H1 (cell line): ENCODE measurements at regions not wholly inside any gene's neighbourhood (a gene's known extent, or its start where the extent isn't known, plus 50 kb on each side); places are given as distances from the start of the nearest gene placed in this dataset.

ENCODE experiments used
- CTCF ChIA-PET: fragments of 300-600 bp; sonication (Branson Sonifier 250); formaldehyde crosslinking; loops from one replicate; lab custom pipeline; 2021; ENCODE audit not compliant: partially characterized antibody; lab: Charles Lee
- POLR2A ChIA-PET: fragments of 300-600 bp; sonication (Branson Sonifier 250); formaldehyde crosslinking; loops from one replicate; lab custom pipeline; 2021; ENCODE audit warnings: inconsistent platforms; ENCODE audit not compliant: partially characterized antibody; lab: Charles Lee
- DNase-seq, 2 experiments: peaks; one replicate each; pipeline versions ENCODE4 v3.0.0 to v3.0.0-alpha.2; 2010 to 2022; ENCODE audit warnings: low spot score in 2 of 2, low read depth in 1 of 2, mixed read lengths in 1 of 2
- FAIRE-seq: peaks from 2 replicates; lab custom pipeline; 2011; peaks lifted over from hg19 to GRCh38; lab: Jason Lieb, UNC
- H2AFZ ChIP-seq: 2 replicates; pipeline ENCODE4 v1.8.1; 2012; ENCODE audit warnings: low read length, inconsistent platforms
- H2AK5ac ChIP-seq: 2 replicates; pipeline ENCODE4 v1.6.1; 2013; ENCODE audit warnings: low read depth, low read length
- H2BK120ac ChIP-seq: replicated peaks from 2 replicates; pipeline ENCODE3; 2013; ENCODE audit warnings: low read depth, low read length, inconsistent platforms
- H2BK12ac ChIP-seq: 2 replicates; pipeline ENCODE4 v1.6.1; 2013; ENCODE audit warnings: low read depth, low read length
- H2BK15ac ChIP-seq: 2 replicates; pipeline ENCODE4 v1.6.1; 2013; ENCODE audit warnings: low read length
- H2BK20ac ChIP-seq: 2 replicates; pipeline ENCODE4 v1.6.1; 2013; ENCODE audit warnings: low read length
- H2BK5ac ChIP-seq: 2 replicates; pipeline ENCODE4 v1.6.1; 2013; ENCODE audit warnings: low read depth, low read length
- H3K14ac ChIP-seq: 2 replicates; pipeline ENCODE4 v1.6.1; 2013; ENCODE audit warnings: inconsistent platforms; ENCODE audit not compliant: insufficient read length
- H3K18ac ChIP-seq: 2 replicates; pipeline ENCODE4 v1.6.1; 2013; ENCODE audit warnings: low read length; ENCODE audit errors: extremely low read depth
- H3K23ac ChIP-seq: 2 replicates; pipeline ENCODE4 v1.6.1; 2013; ENCODE audit warnings: inconsistent platforms; ENCODE audit not compliant: insufficient read length
- H3K23me2 ChIP-seq: 2 replicates; pipeline ENCODE4 v1.6.1; 2013; ENCODE audit warnings: low read depth, low read length
- H3K27ac ChIP-seq: 2 replicates; pipeline ENCODE4 v1.6.1; 2011; ENCODE audit warnings: low read depth, low read length, inconsistent platforms
- H3K27me3 ChIP-seq, 4 experiments: replicated peaks in 1 of 4; 1 replicate in 1 of 4; 2 replicates in 3 of 4; pipeline versions ENCODE4 v1.6.1 to v1.8.1; 2011 to 2013; ENCODE audit warnings: low read length in 3 of 4, mild to moderate bottlenecking in 3 of 4, inconsistent platforms in 2 of 4, mixed read lengths in 2 of 4, moderate library complexity in 1 of 4; ENCODE audit not compliant: control insufficient read depth in 3 of 4, insufficient read depth in 3 of 4; ENCODE audit errors: extremely low read depth in 1 of 4
- H3K36me3 ChIP-seq, 4 experiments: 2 replicates each; pipeline versions ENCODE4 v1.6.1 to v1.8.1; 2011 to 2013; ENCODE audit warnings: mild to moderate bottlenecking in 4 of 4, low read length in 3 of 4, moderate library complexity in 2 of 4, control low read depth in 1 of 4, inconsistent platforms in 1 of 4; ENCODE audit not compliant: insufficient read depth in 4 of 4, control insufficient read depth in 2 of 4
- H3K4ac ChIP-seq: replicated peaks from 2 replicates; pipeline ENCODE3; 2013; ENCODE audit warnings: low read length, low read depth, mixed read lengths, inconsistent platforms; ENCODE audit not compliant: insufficient read length
- H3K4me1 ChIP-seq, 4 experiments: replicated peaks in 1 of 4; 1 replicate in 1 of 4; 2 replicates in 3 of 4; pipeline versions ENCODE4 v1.6.1 to v1.8.1; 2011 to 2013; ENCODE audit warnings: low read length in 3 of 4, inconsistent platforms in 2 of 4, mixed read lengths in 1 of 4; ENCODE audit not compliant: insufficient read depth in 4 of 4, control insufficient read depth in 3 of 4
- H3K4me2 ChIP-seq, 2 experiments: 2 replicates each; pipeline versions ENCODE4 v1.6.1 to v1.8.1; 2011 to 2013; ENCODE audit warnings: low read depth in 2 of 2, low read length in 2 of 2, control low read depth in 1 of 2, inconsistent platforms in 1 of 2, mild to moderate bottlenecking in 1 of 2; ENCODE audit not compliant: insufficient read depth in 1 of 2
- H3K4me3 ChIP-seq, 4 experiments: fragments of 200-600, 300-600 bp in 1 of 4; sonication (generic), shearing (Covaris generic), sonication (Bioruptor Twin) in 1 of 4; 2 replicates each; pipeline versions ENCODE4 v1.5.1 to v1.8.1; 2011 to 2016; ENCODE audit warnings: low read length in 4 of 4, low read depth in 3 of 4, control low read depth in 2 of 4, inconsistent platforms in 2 of 4, mild to moderate bottlenecking in 2 of 4, mixed read lengths in 1 of 4, moderate library complexity in 1 of 4; ENCODE audit not compliant: insufficient read depth in 2 of 4; ENCODE audit errors: extremely low read depth in 1 of 4
- H3K56ac ChIP-seq: replicated peaks from 2 replicates; pipeline ENCODE3; 2013; ENCODE audit warnings: low read depth, mild to moderate bottlenecking, mixed read lengths, low read length, inconsistent platforms; ENCODE audit not compliant: insufficient read length
- H3K79me1 ChIP-seq: 2 replicates; pipeline ENCODE4 v1.6.1; 2013; ENCODE audit warnings: low read depth, low read length, control low read depth
- H3K79me2 ChIP-seq, 2 experiments: 2 replicates each; pipeline versions ENCODE4 v1.6.1 to v1.8.1; 2012 to 2013; ENCODE audit warnings: low read length in 2 of 2, mild to moderate bottlenecking in 2 of 2, inconsistent platforms in 1 of 2; ENCODE audit not compliant: insufficient read depth in 2 of 2, control insufficient read depth in 1 of 2
- H3K9ac ChIP-seq, 4 experiments: replicated peaks in 1 of 4; 1 replicate in 1 of 4; 2 replicates in 3 of 4; pipeline versions ENCODE4 v1.6.1 to v1.8.1; 2011 to 2013; ENCODE audit warnings: low read depth in 3 of 4, low read length in 3 of 4, control low read depth in 2 of 4, mild to moderate bottlenecking in 2 of 4, moderate library complexity in 2 of 4, inconsistent platforms in 1 of 4; ENCODE audit errors: extremely low read depth in 1 of 4
- H3K9me3 ChIP-seq, 2 experiments: 2 replicates each; pipeline versions ENCODE4 v1.6.1 to v1.8.1; 2012 to 2013; ENCODE audit warnings: mild to moderate bottlenecking in 2 of 2, moderate library complexity in 2 of 2, control low read depth in 1 of 2, inconsistent platforms in 1 of 2, low read depth in 1 of 2, low read length in 1 of 2, mixed read lengths in 1 of 2; ENCODE audit not compliant: insufficient read depth in 2 of 2
- H4K20me1 ChIP-seq, 2 experiments: replicated peaks in 1 of 2; 2 replicates each; pipeline versions ENCODE3 to v1.8.1; 2011 to 2013; ENCODE audit warnings: inconsistent platforms in 2 of 2, low read length in 2 of 2, mild to moderate bottlenecking in 1 of 2; ENCODE audit not compliant: insufficient read depth in 2 of 2, control insufficient read depth in 1 of 2
- H4K5ac ChIP-seq: 2 replicates; pipeline ENCODE4 v1.6.1; 2013; ENCODE audit warnings: low read length, low read depth, mixed read lengths, inconsistent platforms; ENCODE audit not compliant: insufficient read length
- H4K8ac ChIP-seq: 2 replicates; pipeline ENCODE4 v1.8.0; 2013; ENCODE audit warnings: mild to moderate bottlenecking, moderate library complexity, low read length, inconsistent platforms; ENCODE audit not compliant: insufficient read depth; ENCODE audit errors: extremely low read depth
- H4K91ac ChIP-seq: replicated peaks from 2 replicates; pipeline ENCODE3; 2013; ENCODE audit warnings: low read length, mixed read lengths, inconsistent platforms; ENCODE audit not compliant: insufficient read length
- CBX8 ChIP-seq: fragments of 300-800, 300-1000 bp; sonication (generic); IDR thresholded peaks from 2 replicates; pipeline ENCODE4 v1.7.1; 2016; ENCODE audit warnings: low read depth, low read length, borderline replicate concordance
- CEBPB ChIP-seq: IDR thresholded peaks from 2 replicates; pipeline ENCODE4 v1.6.1; 2012; ENCODE audit warnings: low read depth, low read length
- EGR1 ChIP-seq: IDR thresholded peaks from 2 replicates; pipeline ENCODE4 v1.6.1; 2011; ENCODE audit warnings: low read depth, low read length, borderline replicate concordance
- HDAC2 ChIP-seq, 2 experiments: fragments of 300-600 bp in 1 of 2; sonication (generic) in 1 of 2; IDR thresholded peaks; 2 replicates each; pipeline ENCODE4 v1.6.1; 2011 to 2012; ENCODE audit warnings: low read depth in 2 of 2, low read length in 2 of 2, mild to moderate bottlenecking in 2 of 2, moderate library complexity in 2 of 2, borderline replicate concordance in 1 of 2, inconsistent platforms in 1 of 2
- JUN ChIP-seq: IDR thresholded peaks from 2 replicates; pipeline ENCODE4 v1.6.1; 2011; ENCODE audit warnings: low read depth, mild to moderate bottlenecking, improper control_type of control experiment, low read length
- JUND ChIP-seq: IDR thresholded peaks from 2 replicates; pipeline ENCODE4 v1.6.1; 2011; ENCODE audit warnings: mild to moderate bottlenecking, improper control_type of control experiment, low read length
- PHF8 ChIP-seq: fragments of 200-600 bp; sonication (generic); conservative IDR thresholded peaks from 2 replicates; pipeline ENCODE4 v1.7.1; 2012; ENCODE audit warnings: low read depth, mild to moderate bottlenecking, inconsistent platforms, low read length, moderate library complexity
- POLR2A ChIP-seq, 2 experiments: IDR thresholded peaks; 1 replicate in 1 of 2; 2 replicates in 1 of 2; pipeline ENCODE4 v1.6.1; 2011; ENCODE audit warnings: low read depth in 2 of 2, low read length in 2 of 2, mild to moderate bottlenecking in 2 of 2; ENCODE audit errors: control extremely low read depth in 1 of 2
- RNF2 ChIP-seq: fragments of 200-900, 300-1000 bp; sonication (generic); IDR thresholded peaks from 2 replicates; pipeline ENCODE4 v1.7.1; 2016; ENCODE audit warnings: borderline replicate concordance, low read depth, mild to moderate bottlenecking, antibody characterized with exemption, low read length; ENCODE audit not compliant: poor library complexity, severe bottlenecking; ENCODE audit errors: missing control alignments
- SAP30 ChIP-seq: fragments of 300-600 bp; sonication (generic); IDR thresholded peaks from 2 replicates; pipeline ENCODE4 v1.7.1; 2012; ENCODE audit warnings: low read length, moderate library complexity, mild to moderate bottlenecking, inconsistent platforms; ENCODE audit not compliant: insufficient read depth, insufficient replicate concordance
- SIRT6 ChIP-seq: IDR thresholded peaks from one replicate; pipeline ENCODE4 v1.7.1; 2012; ENCODE audit warnings: low read length, inconsistent platforms
- WGBS, 2 experiments: shearing (Covaris generic) in 1 of 2; methylation state at CpG; one replicate each; pipeline versions ENCODE4 v1.1.6 to v1.1.7; 2013 to 2015; ENCODE audit warnings: low lambda C conversion rate in 2 of 2, mixed read lengths in 2 of 2, inconsistent platforms in 1 of 2, low coverage in 1 of 2, missing lambda C conversion rate in 1 of 2; ENCODE audit not compliant: insufficient replicate concordance in 2 of 2, insufficient coverage in 1 of 2, insufficient read length in 1 of 2; ENCODE audit errors: extremely low coverage in 1 of 2, missing lambda C conversion rate in 1 of 2; 5-methylcytosine and 5-hydroxymethylcytosine counted together

GRCh38 chr4:28354880-28355656, 1494.4 kb downstream of the STIM2 start:
- no peak overlapping the region for H2AK5ac ChIP-seq
- H4K5ac ChIP-seq = no peak overlapping the region
- no peak overlapping the region for H3K4me2 ChIP-seq
- 93% methylated on average over 1 of the region's 1 CpG; no CpG with 5 or more reads in 1 of the 2 experiments for WGBS, 2 experiments
- no peak overlapping the region for H3K14ac ChIP-seq
- no peak overlapping the region for H2BK12ac ChIP-seq
- H3K18ac ChIP-seq = no peak overlapping the region
- TF ChIP-seq CEBPB = no peak
- no peak for TF ChIP-seq SIRT6
- TF ChIP-seq SAP30 = no peak
- TF ChIP-seq EGR1 = no peak
- no peak for TF ChIP-seq CBX8
- no peak for TF ChIP-seq JUN
- TF ChIP-seq RNF2 = no peak
- no peak for TF ChIP-seq JUND
- no peak for TF ChIP-seq HDAC2 (IDR thresholded peaks at IDR 0.05; ENCODE audit: borderline replicate concordance in 1 of 2, low read depth in 2 of 2, low read length in 2 of 2)
- TF ChIP-seq POLR2A (IDR thresholded peaks at IDR 0.05; ENCODE audit: control extremely low read depth in 1 of 2, low read depth in 2 of 2, low read length in 2 of 2) = no peak
- no peak for TF ChIP-seq PHF8
- no peak overlapping the region for H3K27ac ChIP-seq
- no peak overlapping the region for H3K4ac ChIP-seq
- H2BK15ac ChIP-seq = no peak overlapping the region
- peak overlapping the region in 1 of 4 experiments; percentile 8; a peak in 2 of 7 replicates for H3K9ac ChIP-seq
- no peak overlapping the region for H3K56ac ChIP-seq
- no peaks in the 10 kb centered on the region for H3K79me1 ChIP-seq
- DNase-seq = no peak
- peaks cover 0 to 10% of the 10 kb centered on the region in 2 experiments; a peak in 2 of 4 replicates for H3K9me3 ChIP-seq
- H3K36me3 ChIP-seq = peaks cover 0 to 3% (median 0%) of the 10 kb centered on the region in 4 experiments; a peak in 1 of 8 replicates
- no peak overlapping the region for H2BK20ac ChIP-seq
- ChIA-PET POLR2A (no interaction called here), CTCF (no interaction called here)
- H2BK120ac ChIP-seq = no peak overlapping the region
- H4K91ac ChIP-seq = no peak overlapping the region
- no peaks in the 10 kb centered on the region for H3K4me1 ChIP-seq
- no peaks in the 10 kb centered on the region for H3K23me2 ChIP-seq
- H2BK5ac ChIP-seq = no peak overlapping the region
- H4K8ac ChIP-seq = no peak overlapping the region
- no peaks in the 10 kb centered on the region for H3K79me2 ChIP-seq
- H2AFZ ChIP-seq = 0 out of 2 replicates have a peak overlapping the region, but pooled peaks have one; percentile 78
- H3K27me3 ChIP-seq = no peaks in the 10 kb centered on the region
- no peak overlapping the region for H3K4me3 ChIP-seq
- no peaks in the 10 kb centered on the region for H4K20me1 ChIP-seq
- H3K23ac ChIP-seq = no peak overlapping the region
- FAIRE-seq = no peak
